NK-92 (cell line): ENCODE measurements at regions not wholly inside any gene's neighbourhood (a gene's known extent, or its start where the extent isn't known, plus 50 kb on each side); places are given as distances from the start of the nearest gene placed in this dataset.
"Not testable (repeated sequence)": the region's sequence is repeated elsewhere in the genome, so short reads cannot be mapped to it uniquely, and the experiment has no call there.

Source experiments
- DNase-seq: peaks from one replicate; lab custom pipeline; 2025; ENCODE audit not compliant: unreplicated experiment; lab: John Stamatoyannopoulos, UW

- no peak for DNase-seq
These were observed 150.5 kb upstream of the VKORC1L1 start for GRCh38 chr7:65722361-65722792.

- not testable (repeated sequence) for DNase-seq
These were observed 145.7 kb upstream of the VKORC1L1 start for GRCh38 chr7:65727182-65727581.

- no peak for DNase-seq
These were observed 141.7 kb upstream of the VKORC1L1 start for GRCh38 chr7:65731129-65731528.

- DNase-seq: no peak
These were observed 141.3 kb upstream of the VKORC1L1 start for GRCh38 chr7:65731562-65732035.

- no peak for DNase-seq
These were observed 128.5 kb upstream of the VKORC1L1 start for GRCh38 chr7:65744406-65744805.

- no peak for DNase-seq
These were observed 126.5 kb upstream of the VKORC1L1 start for GRCh38 chr7:65746398-65746669.

- DNase-seq: no peak
These were observed 123.8 kb upstream of the VKORC1L1 start for GRCh38 chr7:65749039-65749438.

GRCh38 chr7:65749518-65749917 is 123.4 kb upstream of the VKORC1L1 start:
- no peak for DNase-seq

GRCh38 chr7:65750511-65751344 is 122.1 kb upstream of the VKORC1L1 start:
- peak; percentile 36 for DNase-seq

GRCh38 chr7:65754070-65754469 is 118.8 kb upstream of the VKORC1L1 start:
- not testable (repeated sequence) for DNase-seq

GRCh38 chr7:65758991-65759390 is 113.9 kb upstream of the VKORC1L1 start:
- DNase-seq: not testable (repeated sequence)

- not testable (repeated sequence) for DNase-seq
These were observed 110.2 kb upstream of the VKORC1L1 start for GRCh38 chr7:65762712-65763111.

- DNase-seq: not testable (repeated sequence)
These were observed 109.8 kb upstream of the VKORC1L1 start for GRCh38 chr7:65763114-65763513.

GRCh38 chr7:65770473-65771225 is 102.2 kb upstream of the VKORC1L1 start:
- DNase-seq: peak; percentile 71

- not testable (repeated sequence) for DNase-seq
These were observed 101.7 kb upstream of the VKORC1L1 start for GRCh38 chr7:65771226-65771569.

GRCh38 chr7:65776677-65777076 is 96.2 kb upstream of the VKORC1L1 start:
- not testable (repeated sequence) for DNase-seq

- DNase-seq: not testable (repeated sequence)
These were observed 82.9 kb upstream of the VKORC1L1 start for GRCh38 chr7:65789943-65790342.

- not testable (repeated sequence) for DNase-seq
These were observed 81.1 kb upstream of the VKORC1L1 start for GRCh38 chr7:65791788-65792187.

- not testable (repeated sequence) for DNase-seq
These were observed 80.1 kb upstream of the VKORC1L1 start for GRCh38 chr7:65792726-65793125.

- DNase-seq: not testable (repeated sequence)
These were observed 78.0 kb upstream of the VKORC1L1 start for GRCh38 chr7:65794671-65795391.

GRCh38 chr7:65795392-65795716 is 77.5 kb upstream of the VKORC1L1 start:
- not testable (repeated sequence) for DNase-seq

- DNase-seq: no peak
These were observed 76.7 kb upstream of the VKORC1L1 start for GRCh38 chr7:65796205-65796604.
